Stimulated activated CD4-positive, alpha-beta T cell treated with anti-CD3 and anti-CD28 coated beads, Interleukin-4, amount 100 ng/mL, for 24 hours (primary cell): ENCODE measurements at regions not wholly inside any gene's neighbourhood (a gene's known extent, or its start where the extent isn't known, plus 50 kb on each side); places are given as distances from the start of the nearest gene placed in this dataset.

Experiments used
- DNase-seq: peaks from one replicate; pipeline ENCODE4 v3.0.0-alpha.2; 2020

GRCh38 chr12:24023081-24023480 is 73.6 kb upstream of the SOX5 start:
- DNase-seq = no peak

- DNase-seq = no peak
Measured at GRCh38 chr12:24021164-24021502, 71.7 kb upstream of the SOX5 start.

- DNase-seq = no peak
Measured at GRCh38 chr12:24020397-24021163, 71.1 kb upstream of the SOX5 start.

DNA sequence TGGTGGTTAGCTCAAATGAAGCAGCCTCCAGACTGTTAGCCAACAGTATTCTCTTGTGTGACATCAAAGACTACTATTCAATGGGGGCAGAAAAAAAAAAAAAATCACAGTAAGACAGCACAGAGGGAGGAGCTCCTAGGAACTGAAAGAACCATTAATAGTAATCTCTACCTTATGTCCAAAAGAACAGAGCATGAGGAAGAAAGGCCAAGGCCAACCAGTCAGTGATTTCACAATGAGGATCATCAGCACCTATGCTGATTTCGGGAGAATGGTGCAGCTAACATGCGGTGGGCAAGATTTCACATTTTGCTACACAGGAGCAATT is 66.3 kb upstream of the SOX5 start:
- no peak for DNase-seq

DNA sequence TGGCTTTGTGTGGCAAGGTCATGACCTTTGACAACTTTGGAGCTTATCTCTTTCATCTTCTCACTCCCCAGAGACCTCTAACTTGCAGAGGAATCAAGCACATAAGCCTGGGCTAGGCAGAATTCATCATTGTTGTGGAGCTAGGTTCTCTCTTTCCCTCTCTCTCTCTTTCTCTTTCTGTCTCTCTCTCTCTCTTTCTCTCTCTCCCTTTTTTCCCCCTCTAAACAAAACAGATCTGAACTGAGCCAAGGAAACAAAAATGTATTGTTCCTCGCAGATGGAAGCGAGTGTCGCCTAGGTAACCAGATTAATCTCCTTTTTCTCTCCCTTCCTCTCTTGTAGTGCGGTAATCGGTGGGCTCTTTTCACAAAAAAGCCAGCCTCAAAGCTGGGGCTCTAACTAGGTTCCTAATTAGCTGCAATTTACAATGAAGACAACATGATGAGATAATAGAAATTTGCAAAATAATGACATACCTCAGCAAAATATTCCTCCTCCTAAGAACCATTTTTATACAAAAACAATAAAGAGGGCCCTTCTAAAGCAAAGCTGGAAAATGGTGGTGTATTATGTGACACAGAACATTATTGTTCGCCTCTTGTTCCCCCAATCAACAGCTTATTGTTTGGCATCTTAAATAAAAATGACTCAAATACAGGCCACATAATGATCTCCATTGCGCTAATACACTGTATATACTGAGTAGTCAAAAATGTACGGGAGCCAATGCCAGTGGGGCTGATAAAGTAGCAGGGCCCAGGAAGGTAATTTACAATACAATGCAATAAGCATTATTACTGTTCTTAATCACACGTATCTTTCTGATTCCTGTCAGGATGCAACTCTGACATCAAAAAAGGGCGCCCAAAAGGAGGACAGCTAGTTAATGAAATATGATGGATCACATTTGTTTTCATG is 65.7 kb upstream of the SOX5 start:
- DNase-seq = no peak

- DNase-seq = no peak
Measured at GRCh38 chr12:24014240-24014639, 64.8 kb upstream of the SOX5 start.

- DNase-seq = no peak
Measured at GRCh38 chr12:24012528-24012927, 63.1 kb upstream of the SOX5 start.

GRCh38 chr12:24011927-24012507 is 62.5 kb upstream of the SOX5 start:
- no peak for DNase-seq

DNA sequence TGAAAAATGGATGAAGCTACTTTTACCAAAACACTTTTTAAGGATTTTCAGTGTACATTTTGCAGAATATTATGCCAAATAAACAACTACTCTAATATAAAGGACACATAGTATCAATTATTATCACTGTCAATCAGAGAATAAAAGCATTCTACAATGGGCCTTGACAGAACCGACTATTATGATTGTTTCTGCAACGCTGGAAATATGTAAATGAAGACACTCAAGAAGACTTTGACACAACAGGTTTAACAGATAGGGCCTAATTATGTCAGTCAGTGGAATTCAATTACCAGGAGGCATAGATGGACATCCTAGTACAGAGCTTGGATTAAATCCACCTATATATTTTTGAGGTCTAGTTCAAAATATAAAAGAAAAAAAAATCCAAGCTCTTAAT is 58.7 kb upstream of the SOX5 start:
- DNase-seq = no peak
